ENCODE measurements at regions not wholly inside any gene's neighbourhood (a gene's known extent, or its start where the extent isn't known, plus 50 kb on each side); places are given as distances from the start of the nearest gene placed in this dataset.

- no peak overlapping the region for H3K4me3 ChIP-seq (ENCODE audit: low read length)
- no peak for DNase-seq (ENCODE audit: low read depth)
- TF ChIP-seq CTCF (conservative IDR thresholded peaks at IDR 0.05; ENCODE audit: low read length): no peak
Measured at GRCh38 chr4:178240891-178241290, 798.7 kb upstream of the AGA start.

GRCh38 chr4:178241601-178242118 lies 799.4 kb upstream of the AGA start:
- TF ChIP-seq CTCF (conservative IDR thresholded peaks at IDR 0.05; ENCODE audit: low read length): no peak
- H3K4me3 ChIP-seq (ENCODE audit: low read length): no peak overlapping the region
- DNase-seq (ENCODE audit: low read depth): no peak

- TF ChIP-seq CTCF (conservative IDR thresholded peaks at IDR 0.05; ENCODE audit: low read length): no peak
- no peak overlapping the region for H3K4me3 ChIP-seq (ENCODE audit: low read length)
- no peak for DNase-seq (ENCODE audit: low read depth)
Measured at GRCh38 chr4:178242655-178243054, 800.4 kb upstream of the AGA start.

GRCh38 chr4:178244785-178245184 lies 802.5 kb upstream of the AGA start:
- H3K4me3 ChIP-seq (ENCODE audit: low read length): no peak overlapping the region
- no peak for DNase-seq (ENCODE audit: low read depth)
- no peak for TF ChIP-seq CTCF (conservative IDR thresholded peaks at IDR 0.05; ENCODE audit: low read length)

- TF ChIP-seq CTCF (conservative IDR thresholded peaks at IDR 0.05; ENCODE audit: low read length): no peak
- no peak for DNase-seq (ENCODE audit: low read depth)
- H3K4me3 ChIP-seq (ENCODE audit: low read length): no peak overlapping the region
Measured at GRCh38 chr4:178255172-178255571, 812.9 kb upstream of the AGA start.

GRCh38 chr4:178258603-178259002 lies 816.4 kb upstream of the AGA start:
- H3K4me3 ChIP-seq (ENCODE audit: low read length): no peak overlapping the region
- no peak for TF ChIP-seq CTCF (conservative IDR thresholded peaks at IDR 0.05; ENCODE audit: low read length)
- DNase-seq (ENCODE audit: low read depth): no peak

GRCh38 chr4:178259566-178259965 lies 817.3 kb upstream of the AGA start:
- no peak overlapping the region for H3K4me3 ChIP-seq (ENCODE audit: low read length)
- DNase-seq (ENCODE audit: low read depth): no peak
- no peak for TF ChIP-seq CTCF (conservative IDR thresholded peaks at IDR 0.05; ENCODE audit: low read length)
